AG04449 (cell line): ENCODE measurements at regions not wholly inside any gene's neighbourhood (a gene's known extent, or its start where the extent isn't known, plus 50 kb on each side); places are given as distances from the start of the nearest gene placed in this dataset.

Experiments used
- CTCF ChIA-PET: fragments of 350-600 bp; formaldehyde crosslinking; extraction: SDS; loops from one replicate; lab custom pipeline; 2021; ENCODE audit warnings: antibody characterized with exemption; lab: Yijun Ruan, JAX
- POLR2A ChIA-PET: fragments of 400-600, 350-600 bp; formaldehyde crosslinking; extraction: SDS; loops from one replicate; lab custom pipeline; 2020; ENCODE audit warnings: antibody characterized with exemption, inconsistent platforms; lab: Yijun Ruan, JAX
- DNase-seq: peaks from one replicate; pipeline ENCODE4 v3.0.0-alpha.2; 2010; ENCODE audit warnings: low read depth, low spot score
- H3K4me3 ChIP-seq: 2 replicates; pipeline ENCODE4 v1.5.1; 2011; ENCODE audit warnings: low read depth, mild to moderate bottlenecking, control low read depth, low read length
- TF ChIP-seq, protein P1 (sequence below): IDR thresholded peaks from one replicate; pipeline ENCODE4 v1.5.1; 2011; ENCODE audit warnings: mild to moderate bottlenecking, moderate library complexity, low read length, control low read depth, inconsistent platforms; ENCODE audit not compliant: insufficient read depth; ENCODE audit errors: missing control alignments

DNA sequence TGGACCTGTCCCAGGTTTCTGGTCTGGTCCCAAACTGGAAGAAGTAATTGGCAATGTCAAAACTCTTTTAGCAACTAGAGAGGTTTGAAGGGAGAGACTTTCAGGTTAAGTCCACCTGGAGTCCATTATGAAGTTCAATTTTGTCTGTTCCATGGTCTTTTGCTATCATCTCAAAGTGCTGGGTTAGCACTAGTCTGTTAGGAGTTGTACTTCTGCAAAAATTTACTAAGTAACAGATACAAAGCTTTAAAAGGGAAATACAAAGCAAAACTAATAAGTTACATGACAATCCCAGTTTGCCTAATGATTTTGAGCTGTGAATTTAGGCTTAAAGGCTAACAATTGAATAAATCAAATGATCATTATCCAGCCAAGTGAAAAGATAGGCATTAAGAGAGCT is 643.9 kb downstream of the C12orf50 start:
- ChIA-PET CTCF (no interaction called here), POLR2A (no interaction called here)
- no peak for DNase-seq
- no peak overlapping the region for H3K4me3 ChIP-seq
- TF ChIP-seq, protein P1, sequence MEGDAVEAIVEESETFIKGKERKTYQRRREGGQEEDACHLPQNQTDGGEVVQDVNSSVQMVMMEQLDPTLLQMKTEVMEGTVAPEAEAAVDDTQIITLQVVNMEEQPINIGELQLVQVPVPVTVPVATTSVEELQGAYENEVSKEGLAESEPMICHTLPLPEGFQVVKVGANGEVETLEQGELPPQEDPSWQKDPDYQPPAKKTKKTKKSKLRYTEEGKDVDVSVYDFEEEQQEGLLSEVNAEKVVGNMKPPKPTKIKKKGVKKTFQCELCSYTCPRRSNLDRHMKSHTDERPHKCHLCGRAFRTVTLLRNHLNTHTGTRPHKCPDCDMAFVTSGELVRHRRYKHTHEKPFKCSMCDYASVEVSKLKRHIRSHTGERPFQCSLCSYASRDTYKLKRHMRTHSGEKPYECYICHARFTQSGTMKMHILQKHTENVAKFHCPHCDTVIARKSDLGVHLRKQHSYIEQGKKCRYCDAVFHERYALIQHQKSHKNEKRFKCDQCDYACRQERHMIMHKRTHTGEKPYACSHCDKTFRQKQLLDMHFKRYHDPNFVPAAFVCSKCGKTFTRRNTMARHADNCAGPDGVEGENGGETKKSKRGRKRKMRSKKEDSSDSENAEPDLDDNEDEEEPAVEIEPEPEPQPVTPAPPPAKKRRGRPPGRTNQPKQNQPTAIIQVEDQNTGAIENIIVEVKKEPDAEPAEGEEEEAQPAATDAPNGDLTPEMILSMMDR: no peak

DNA sequence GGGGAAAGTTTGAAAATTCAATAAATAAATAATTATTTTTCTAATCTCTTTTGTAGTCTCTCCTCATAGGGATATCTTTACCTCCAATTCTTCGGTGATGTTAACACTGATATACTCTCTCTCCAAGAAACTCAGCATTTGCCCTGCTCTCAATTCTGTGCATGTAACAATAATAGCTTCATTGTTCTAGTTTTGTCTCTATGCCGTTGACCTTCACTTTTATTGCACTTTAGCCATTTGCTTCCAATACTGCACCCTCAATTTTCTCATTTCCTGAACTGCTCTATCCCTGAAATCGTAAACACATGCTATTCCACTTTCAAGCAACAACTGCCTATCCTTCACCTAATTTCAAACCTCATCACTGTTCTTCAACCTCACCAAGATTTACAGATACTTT is 645.0 kb downstream of the C12orf50 start:
- no peak overlapping the region for H3K4me3 ChIP-seq
- TF ChIP-seq, protein P1: no peak
- DNase-seq: no peak
- ChIA-PET CTCF (no interaction called here), POLR2A (no interaction called here)

DNA sequence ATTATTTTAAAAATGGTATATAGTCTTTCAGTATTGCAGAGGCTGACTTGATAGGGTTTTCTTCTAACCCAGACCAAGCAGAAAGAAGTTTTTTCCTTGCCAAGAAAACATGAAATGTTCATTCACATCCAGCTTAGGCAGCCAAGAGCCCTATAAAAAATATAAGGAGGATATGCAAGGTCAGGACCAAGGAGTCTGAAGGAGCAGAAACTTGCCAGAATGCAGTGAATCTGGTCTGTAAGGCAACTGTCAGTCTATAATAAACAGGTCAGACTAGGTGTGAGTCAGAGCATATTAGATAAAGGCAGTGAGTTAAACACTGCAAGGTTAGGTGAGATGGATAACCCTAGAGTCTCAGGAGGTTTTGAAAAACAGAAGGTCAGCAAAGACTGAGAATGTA is 645.5 kb downstream of the C12orf50 start:
- TF ChIP-seq, protein P1: no peak
- no peak for DNase-seq
- ChIA-PET CTCF (no interaction called here), POLR2A (no interaction called here)
- no peak overlapping the region for H3K4me3 ChIP-seq

DNA sequence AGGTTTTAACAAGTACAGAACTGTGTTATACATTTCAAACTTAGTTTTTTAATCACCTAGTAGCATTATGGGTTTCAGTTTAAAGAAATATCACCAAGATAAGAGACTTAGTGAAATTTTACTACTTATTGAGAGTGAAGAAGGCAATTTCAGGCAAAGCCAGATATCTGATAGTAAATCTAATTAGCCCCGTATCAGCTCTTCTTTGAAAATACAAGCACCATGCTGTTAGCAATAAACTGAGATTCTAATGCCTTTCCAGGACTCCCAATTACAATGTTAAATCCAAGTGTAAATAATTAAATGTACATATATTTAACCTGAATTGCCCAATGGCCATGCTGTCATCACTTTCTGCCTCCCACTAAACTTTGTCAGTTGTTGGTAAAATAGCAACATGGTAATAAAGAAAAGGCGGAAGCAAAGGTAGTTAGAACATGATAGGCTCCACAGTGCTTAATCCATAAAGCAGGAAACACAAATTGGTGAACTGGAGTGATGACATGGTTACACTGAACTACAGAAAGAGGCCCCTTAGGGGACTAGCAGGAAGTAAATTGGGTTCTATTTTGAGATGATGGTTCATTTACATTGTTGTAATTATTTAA is 646.1 kb downstream of the C12orf50 start:
- H3K4me3 ChIP-seq: no peak overlapping the region
- POLR2A ChIA-PET: no interaction called here
- TF ChIP-seq, protein P1: no peak
- no peak for DNase-seq
- CTCF ChIA-PET: no interaction called here

DNA sequence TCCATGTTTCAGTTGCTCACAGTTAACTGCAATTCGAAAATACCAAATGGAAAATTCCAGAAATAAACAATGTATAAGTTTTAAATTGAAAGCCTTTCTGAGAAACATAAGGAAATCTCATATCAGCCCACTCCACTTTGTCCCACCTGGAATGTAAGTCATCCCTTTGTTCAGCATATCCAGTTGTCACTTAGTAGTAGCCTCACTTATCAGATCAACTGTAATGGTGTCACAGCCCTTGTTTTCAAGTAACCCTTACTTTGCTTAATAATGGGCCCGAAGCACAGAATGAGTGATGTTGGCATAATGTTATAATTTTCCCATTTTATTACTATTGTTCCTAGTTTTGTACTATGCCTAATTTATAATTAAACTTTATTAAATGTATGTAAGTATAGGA is 646.8 kb downstream of the C12orf50 start:
- ChIA-PET POLR2A (no interaction called here), CTCF (no interaction called here)
- H3K4me3 ChIP-seq: no peak overlapping the region
- DNase-seq: no peak
- TF ChIP-seq, protein P1: no peak

DNA sequence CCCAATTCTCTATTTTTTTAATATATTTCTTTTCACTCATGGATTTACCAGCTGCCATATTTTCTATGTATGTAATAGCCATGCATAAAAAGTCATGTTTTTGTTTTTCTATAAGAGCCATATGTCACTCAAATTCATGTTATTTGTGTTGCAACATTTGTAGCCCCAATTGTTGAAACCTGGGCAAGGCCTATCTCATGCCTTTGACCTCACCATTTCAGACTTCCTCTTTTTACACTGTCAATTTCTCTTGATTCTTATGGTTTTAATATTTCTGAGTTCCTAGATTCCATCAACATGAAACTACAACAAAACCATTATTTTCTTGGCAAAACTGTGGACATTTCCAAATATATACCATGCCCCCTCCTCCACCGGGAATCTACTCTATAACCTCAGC is 647.5 kb downstream of the C12orf50 start:
- no peak overlapping the region for H3K4me3 ChIP-seq
- POLR2A ChIA-PET: no interaction called here
- no peak for DNase-seq
- TF ChIP-seq, protein P1: no peak
- CTCF ChIA-PET: no interaction called here
